Right atrium auricular region (tissue), 2 donors: ENCODE measurements at regions not wholly inside any gene's neighbourhood (a gene's known extent, or its start where the extent isn't known, plus 50 kb on each side); places are given as distances from the start of the nearest gene placed in this dataset.
A peak's percentile ranks its signal among the peaks of the same experiment; 100 is the strongest.

Experiments used
- DNase-seq: peaks from one replicate; pipeline ENCODE4 v3.0.0-alpha.2; 2019; ENCODE audit warnings: low spot score
- H3K27ac ChIP-seq, 2 donors: fragments of 200-600 bp; sonication (generic); 1 replicate in 1 of 2; 2 replicates in 1 of 2; pipeline ENCODE4 v1.5.1; 2016 to 2019
- H3K27me3 ChIP-seq, 2 donors: fragments of 200-600 bp; sonication (generic); one replicate each; pipeline versions ENCODE4 v1.5.1 to v1.6.0; 2017 to 2019
- H3K36me3 ChIP-seq: fragments of 200-600 bp; sonication (generic); one replicate; pipeline ENCODE4 v1.5.1; 2016
- H3K4me1 ChIP-seq, 2 donors: fragments of 200-600 bp; sonication (generic); one replicate each; pipeline versions ENCODE4 v1.5.1 to v1.6.0; 2017 to 2019
- H3K4me3 ChIP-seq, 2 donors: fragments of 200-600 bp; sonication (generic); 1 replicate in 1 of 2; 2 replicates in 1 of 2; pipeline ENCODE4 v1.5.1; 2017 to 2019; ENCODE audit warnings: mild to moderate bottlenecking in 1 of 2, moderate library complexity in 1 of 2
- H3K9me3 ChIP-seq, 2 donors: fragments of 200-600 bp; sonication (generic); one replicate each; pipeline ENCODE4 v1.5.1; 2019
- TF ChIP-seq, protein P1 (sequence below), 2 donors: fragments of 200-600 bp; sonication (generic); IDR thresholded peaks; one replicate each; pipeline ENCODE4 v1.5.1; 2019; ENCODE audit warnings: antibody characterized with exemption in 2 of 2

DNA sequence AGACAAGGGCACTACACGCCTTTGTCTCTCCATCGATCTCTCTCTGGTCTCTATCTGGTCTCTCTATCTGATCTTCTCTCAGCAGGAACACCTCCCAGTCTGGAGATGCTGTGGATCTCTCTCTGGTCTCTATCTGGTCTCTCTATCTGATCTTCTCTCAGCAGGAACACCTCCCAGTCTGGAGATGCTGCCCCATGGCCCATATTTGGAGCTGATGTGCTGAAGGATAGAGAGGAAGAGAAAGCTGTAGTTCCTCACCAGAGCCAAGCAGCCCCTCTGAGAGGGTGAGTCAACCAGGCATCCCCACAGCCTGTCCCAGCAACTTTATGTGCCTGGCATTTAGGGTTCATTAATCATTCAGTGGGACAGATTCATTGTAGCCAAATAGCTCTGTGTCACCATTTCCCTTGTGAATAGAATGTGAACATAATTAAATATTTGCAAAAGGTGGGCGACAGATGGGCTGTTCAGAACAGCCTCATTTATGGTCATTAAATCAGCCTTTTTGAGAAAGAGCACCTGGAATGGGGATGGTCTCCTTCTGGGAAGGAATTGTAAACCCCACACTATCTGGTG is 189.3 kb upstream of the MAST4 start:
- H3K9me3 ChIP-seq: peaks cover 0 to 5% of the 10 kb centered on the region in 2 donors
- no peak for DNase-seq
- TF ChIP-seq, protein P1, sequence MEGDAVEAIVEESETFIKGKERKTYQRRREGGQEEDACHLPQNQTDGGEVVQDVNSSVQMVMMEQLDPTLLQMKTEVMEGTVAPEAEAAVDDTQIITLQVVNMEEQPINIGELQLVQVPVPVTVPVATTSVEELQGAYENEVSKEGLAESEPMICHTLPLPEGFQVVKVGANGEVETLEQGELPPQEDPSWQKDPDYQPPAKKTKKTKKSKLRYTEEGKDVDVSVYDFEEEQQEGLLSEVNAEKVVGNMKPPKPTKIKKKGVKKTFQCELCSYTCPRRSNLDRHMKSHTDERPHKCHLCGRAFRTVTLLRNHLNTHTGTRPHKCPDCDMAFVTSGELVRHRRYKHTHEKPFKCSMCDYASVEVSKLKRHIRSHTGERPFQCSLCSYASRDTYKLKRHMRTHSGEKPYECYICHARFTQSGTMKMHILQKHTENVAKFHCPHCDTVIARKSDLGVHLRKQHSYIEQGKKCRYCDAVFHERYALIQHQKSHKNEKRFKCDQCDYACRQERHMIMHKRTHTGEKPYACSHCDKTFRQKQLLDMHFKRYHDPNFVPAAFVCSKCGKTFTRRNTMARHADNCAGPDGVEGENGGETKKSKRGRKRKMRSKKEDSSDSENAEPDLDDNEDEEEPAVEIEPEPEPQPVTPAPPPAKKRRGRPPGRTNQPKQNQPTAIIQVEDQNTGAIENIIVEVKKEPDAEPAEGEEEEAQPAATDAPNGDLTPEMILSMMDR (IDR thresholded peaks at IDR 0.05): no peak
- H3K4me3 ChIP-seq: no peak overlapping the region
- no peak overlapping the region for H3K27ac ChIP-seq
- H3K27me3 ChIP-seq: no peaks in the 10 kb centered on the region
- no peaks in the 10 kb centered on the region for H3K4me1 ChIP-seq
- peaks cover 28% of the 10 kb centered on the region for H3K36me3 ChIP-seq

DNA sequence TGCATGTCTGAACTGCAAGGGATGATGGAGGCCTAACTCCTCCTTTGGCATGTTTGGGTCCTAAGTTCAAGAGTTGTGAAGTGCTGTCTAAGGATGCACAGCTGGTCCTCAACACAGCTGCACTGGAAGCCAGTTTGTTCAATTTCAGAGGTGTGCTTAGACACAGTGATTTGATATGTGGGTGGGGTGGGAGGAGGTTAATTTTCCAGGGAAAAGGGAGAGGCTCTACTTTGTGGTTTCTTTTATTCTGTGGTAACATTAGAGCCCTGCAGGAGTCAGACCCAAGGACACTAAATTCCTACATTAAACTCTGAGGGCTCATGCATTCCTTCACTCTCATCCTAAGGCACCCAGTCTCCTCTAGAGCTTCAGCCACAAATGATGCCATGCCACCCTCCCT is 188.4 kb upstream of the MAST4 start:
- Histone ChIP-seq H3K36me3 (peaks cover 28% of the 10 kb centered on the region), H3K27ac (no peak overlapping the region), H3K27me3 (no peaks in the 10 kb centered on the region), H3K9me3 (peaks cover 0 to 5% of the 10 kb centered on the region in 2 donors), H3K4me3 (no peak overlapping the region), H3K4me1 (no peaks in the 10 kb centered on the region)
- no peak for DNase-seq
- TF ChIP-seq, protein P1 (IDR thresholded peaks at IDR 0.05): no peak

DNA sequence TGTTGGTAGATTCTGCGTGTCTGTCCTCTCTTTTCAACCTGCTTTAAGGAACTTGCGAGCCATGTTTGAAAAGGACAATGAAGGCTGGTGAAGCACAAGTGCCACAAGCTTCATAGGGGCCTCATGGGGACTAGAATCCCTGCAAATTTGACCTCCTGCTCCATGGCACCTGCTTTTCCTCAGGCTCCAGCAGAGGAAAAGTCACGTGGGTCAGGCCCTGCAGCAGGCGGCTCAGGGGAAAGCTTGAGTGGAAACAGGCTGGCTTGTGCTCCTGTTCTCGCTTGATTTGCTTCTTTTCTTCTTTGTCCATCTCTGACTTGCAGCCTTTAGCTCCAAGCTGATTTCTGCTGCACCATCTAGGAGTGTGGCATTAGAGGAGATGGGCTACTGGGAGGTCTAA is 187.6 kb upstream of the MAST4 start:
- Histone ChIP-seq H3K4me1 (peaks cover 0 to 5% of the 10 kb centered on the region in 2 donors), H3K36me3 (peaks cover 28% of the 10 kb centered on the region), H3K27me3 (no peaks in the 10 kb centered on the region), H3K27ac (no peak overlapping the region), H3K4me3 (no peak overlapping the region), H3K9me3 (peaks cover 0 to 5% of the 10 kb centered on the region in 2 donors)
- TF ChIP-seq, protein P1 (IDR thresholded peaks at IDR 0.05): no peak
- DNase-seq: no peak

DNA sequence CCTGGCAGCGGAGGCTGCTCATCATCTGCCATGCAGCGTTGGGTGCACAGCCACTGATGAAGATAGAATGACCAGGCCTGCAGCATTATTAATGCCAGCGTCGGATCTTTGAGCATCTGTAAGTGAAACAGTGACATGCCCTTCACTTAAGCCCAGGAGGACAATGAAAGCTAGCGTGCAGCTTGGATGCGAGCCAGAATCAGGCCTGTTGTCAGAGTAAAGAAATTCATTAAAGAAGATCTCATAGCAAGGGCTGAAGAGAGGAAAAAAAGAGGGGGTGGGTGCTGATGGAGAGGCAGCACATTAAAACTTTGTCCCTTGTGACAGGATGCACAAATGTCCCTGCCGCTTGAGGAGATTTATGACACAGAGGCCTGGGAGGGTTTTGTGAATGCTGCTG is 186.1 kb upstream of the MAST4 start:
- no peak overlapping the region for H3K4me3 ChIP-seq
- DNase-seq: no peak
- peaks cover 0 to 18% of the 10 kb centered on the region in 2 donors for H3K4me1 ChIP-seq
- H3K27me3 ChIP-seq: no peaks in the 10 kb centered on the region
- peaks cover 20% of the 10 kb centered on the region for H3K36me3 ChIP-seq
- peak overlapping the region in 1 of 2 donors; percentile 34 for H3K27ac ChIP-seq
- TF ChIP-seq, protein P1 (IDR thresholded peaks at IDR 0.05): no peak
- peaks cover 0 to 5% of the 10 kb centered on the region in 2 donors for H3K9me3 ChIP-seq

DNA sequence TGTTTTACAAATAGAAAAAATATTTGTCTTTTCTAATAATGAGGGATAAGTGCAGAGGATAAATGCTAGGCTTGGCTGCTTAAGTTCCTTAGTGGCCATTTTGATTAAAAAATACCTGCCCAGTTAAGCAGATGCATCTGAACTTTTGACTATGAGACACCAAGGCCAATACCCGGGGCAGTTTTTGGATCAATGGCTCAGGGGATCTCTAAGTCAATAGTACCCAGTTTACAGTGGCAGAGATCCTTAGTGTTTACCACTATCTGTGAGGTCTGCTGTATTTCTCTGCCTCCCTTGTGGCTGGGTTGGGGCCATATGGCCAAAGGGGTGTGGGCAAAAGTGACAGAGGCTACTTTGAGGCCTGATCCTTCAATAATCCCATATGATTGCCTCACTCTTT is 184.5 kb upstream of the MAST4 start:
- Histone ChIP-seq H3K36me3 (peaks cover 9% of the 10 kb centered on the region), H3K9me3 (peaks cover 0 to 5% of the 10 kb centered on the region in 2 donors), H3K4me1 (peaks cover 0 to 24% of the 10 kb centered on the region in 2 donors), H3K27ac (no peak overlapping the region), H3K27me3 (no peaks in the 10 kb centered on the region), H3K4me3 (no peak overlapping the region)
- no peak for DNase-seq
- TF ChIP-seq, protein P1 (IDR thresholded peaks at IDR 0.05): no peak

DNA sequence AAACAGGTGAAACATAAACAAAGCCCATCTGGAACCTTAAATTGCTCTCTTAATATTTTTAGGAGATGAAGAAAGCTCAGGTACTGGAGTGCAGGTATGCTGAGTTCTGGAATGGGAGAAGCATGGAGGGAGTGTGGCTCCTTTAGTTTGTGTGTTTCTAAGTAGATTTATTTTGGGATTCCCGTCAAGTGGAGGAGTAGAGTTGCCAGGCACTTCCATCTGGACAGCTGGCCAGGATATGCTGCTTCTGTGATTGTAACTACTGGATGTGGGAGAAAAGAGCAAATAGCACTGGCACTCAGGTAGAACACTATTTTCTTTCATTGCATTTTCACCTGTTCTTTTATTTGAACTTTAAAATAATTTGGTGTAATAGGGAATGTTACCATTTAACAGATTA is 182.3 kb upstream of the MAST4 start:
- peak overlapping the region; percentile 22 to 46 for H3K27ac ChIP-seq
- DNase-seq: no peak
- no peaks in the 10 kb centered on the region for H3K27me3 ChIP-seq
- H3K4me3 ChIP-seq: no peak overlapping the region
- peaks cover 0 to 39% of the 10 kb centered on the region in 2 donors for H3K4me1 ChIP-seq
- TF ChIP-seq, protein P1 (IDR thresholded peaks at IDR 0.05): no peak
- no peaks in the 10 kb centered on the region for H3K36me3 ChIP-seq
- peaks cover 0 to 5% of the 10 kb centered on the region in 2 donors for H3K9me3 ChIP-seq
